Activated CD4-positive, alpha-beta T cell treated with anti-CD3 and anti-CD28 coated beads, Interleukin-2, amount 50 U/mL, for 4 hours (primary cell): ENCODE measurements at regions not wholly inside any gene's neighbourhood (a gene's known extent, or its start where the extent isn't known, plus 50 kb on each side); places are given as distances from the start of the nearest gene placed in this dataset.
"Not testable (repeated sequence)": the region's sequence is repeated elsewhere in the genome, so short reads cannot be mapped to it uniquely, and the experiment has no call there.

Experiments used
- DNase-seq, 2 experiments: peaks; one replicate each; pipeline ENCODE4 v3.0.0-alpha.2; 2020

DNA sequence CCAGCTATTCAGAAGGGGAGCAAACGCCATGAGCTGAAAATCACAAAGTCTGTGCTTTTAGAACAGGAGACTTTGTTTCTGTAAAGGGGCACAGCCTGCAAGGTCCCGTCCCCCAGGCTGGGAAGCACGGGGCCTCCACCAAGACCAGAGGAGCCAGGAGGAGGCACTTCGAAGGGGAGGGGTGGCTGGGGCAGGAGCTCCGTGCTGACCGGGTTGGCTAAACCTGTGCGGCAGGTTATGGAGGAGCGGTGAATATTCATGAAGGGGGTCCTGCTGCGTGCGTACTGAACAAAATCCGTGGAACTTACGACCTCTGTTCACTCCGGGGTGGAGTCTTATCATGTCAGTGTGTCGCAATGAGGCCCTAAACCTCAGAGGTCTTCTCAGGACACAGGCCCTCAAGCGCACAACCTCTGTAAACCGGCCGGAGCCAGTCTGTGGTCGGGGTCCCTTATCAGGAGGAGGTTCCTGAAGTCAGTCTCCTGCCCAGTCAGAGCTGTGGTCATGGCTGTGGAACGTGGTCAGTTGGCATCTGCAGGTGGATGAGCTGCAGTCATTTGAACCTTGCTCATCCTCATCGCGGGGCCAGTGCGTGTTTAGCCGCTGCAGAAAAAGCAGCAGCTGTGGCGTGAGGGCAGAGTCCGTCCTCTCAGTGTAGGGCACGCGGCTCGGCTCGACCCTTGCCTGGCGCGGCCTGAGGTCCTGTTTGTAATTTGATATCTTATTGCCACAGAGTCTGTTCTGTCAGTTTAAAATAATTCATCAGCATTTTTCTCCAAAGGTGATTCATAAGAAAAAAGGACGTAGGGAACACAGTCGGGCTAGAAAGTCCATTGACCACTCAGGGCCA is 5507.7 kb upstream of the TPTE start:
- not testable (repeated sequence) for DNase-seq

DNA sequence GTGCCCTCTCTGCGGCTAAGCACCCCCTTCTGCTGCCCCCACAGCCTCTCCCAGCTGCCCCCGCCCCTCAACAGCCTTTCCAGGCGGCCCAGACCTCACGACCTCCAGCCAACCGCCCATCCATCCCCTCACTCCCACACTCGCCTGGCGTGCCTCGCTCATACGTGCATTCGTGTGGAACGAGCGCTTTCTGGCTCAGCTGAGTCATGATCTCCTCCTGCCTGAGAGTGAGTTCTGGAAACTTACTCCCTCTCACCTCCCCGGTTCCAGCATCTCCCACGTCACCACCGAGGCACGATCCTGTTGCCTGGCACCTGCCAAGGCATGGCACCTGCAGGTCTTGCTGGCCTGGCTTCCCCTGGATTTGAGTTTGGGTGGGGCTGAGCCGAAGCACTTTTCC is 5506.2 kb upstream of the TPTE start:
- not testable (repeated sequence) for DNase-seq

DNA sequence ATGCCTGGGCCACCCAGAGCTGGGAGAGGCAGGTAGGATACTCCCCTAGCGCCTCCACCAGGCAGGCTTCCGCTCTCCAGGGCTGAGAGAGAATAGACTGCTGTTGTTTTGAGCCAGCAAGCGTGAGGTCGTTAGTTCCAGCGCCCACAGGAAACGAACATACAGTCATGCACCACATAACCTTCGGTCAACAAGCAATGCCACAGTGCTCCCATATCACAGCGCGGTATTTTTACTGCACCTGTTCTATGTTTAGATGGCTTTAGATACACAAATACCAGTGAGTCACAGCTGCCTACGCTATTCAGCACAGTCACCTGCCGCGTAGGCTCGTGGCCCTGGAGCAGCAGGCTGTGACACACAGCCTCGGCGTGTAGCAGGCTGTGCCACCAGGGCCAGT is 5502.3 kb upstream of the TPTE start:
- DNase-seq, result not testable (repeated sequence)

DNA sequence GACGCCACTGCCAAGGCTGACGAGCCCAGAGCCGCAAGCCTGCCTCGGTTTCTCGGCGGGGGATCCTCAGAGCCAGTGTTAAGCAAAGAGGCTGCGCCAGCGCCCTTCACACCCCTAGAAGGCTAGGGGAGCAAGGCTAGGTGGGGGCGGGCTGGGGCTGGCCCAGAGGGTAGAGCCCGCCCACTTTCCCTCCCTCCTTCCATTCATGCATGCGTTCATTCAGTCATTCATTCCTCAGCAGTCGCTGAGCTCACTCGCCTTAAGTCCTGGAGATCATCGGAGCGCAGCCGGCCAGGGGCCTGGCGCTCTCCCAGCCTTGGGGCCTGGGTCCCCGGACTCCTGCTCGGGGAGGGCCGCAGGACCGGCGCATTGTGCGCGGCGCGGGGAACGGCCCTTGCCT is 5499.6 kb upstream of the TPTE start:
- not testable (repeated sequence) for DNase-seq

DNA sequence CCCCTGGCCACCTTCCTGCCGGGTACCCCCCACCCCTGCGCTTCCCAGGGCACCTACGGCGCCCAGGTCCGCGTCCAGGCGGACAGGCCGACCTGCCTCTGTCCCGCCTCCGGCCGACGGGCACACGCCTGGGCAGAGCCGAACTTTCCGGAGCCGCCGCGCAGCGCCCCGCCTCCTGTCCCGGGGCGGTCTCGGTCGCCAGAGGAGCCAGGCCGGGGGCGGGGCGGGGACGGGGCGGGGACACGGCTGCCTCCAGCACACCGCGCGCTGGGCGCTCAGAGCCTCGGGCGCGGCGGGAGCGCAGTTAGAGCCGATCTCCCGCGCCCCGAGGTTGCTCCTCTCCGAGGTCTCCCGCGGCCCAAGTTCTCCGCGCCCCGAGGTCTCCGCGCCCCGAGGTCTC is 5499.1 kb upstream of the TPTE start:
- not testable (repeated sequence) for DNase-seq

DNA sequence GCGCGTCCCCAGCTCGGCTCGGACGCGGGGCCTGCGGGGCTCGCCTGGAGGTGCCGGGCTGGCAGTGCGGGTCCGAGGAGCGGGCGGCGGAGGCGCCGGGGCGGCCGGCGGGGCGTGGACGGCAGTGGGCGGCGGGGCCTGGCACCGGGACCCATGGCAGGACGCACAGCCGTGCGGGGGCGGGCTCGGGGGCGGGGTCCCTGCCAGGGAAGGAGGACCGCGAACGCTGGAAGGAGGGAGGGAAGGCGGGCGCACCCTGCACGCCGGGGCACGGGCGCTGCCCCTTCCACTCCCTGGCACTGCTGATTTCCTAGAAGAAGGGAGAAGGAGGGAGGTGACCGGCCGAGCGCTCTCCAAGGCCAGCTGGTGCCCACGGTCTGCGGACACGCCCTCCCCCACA is 5498.6 kb upstream of the TPTE start:
- not testable (repeated sequence) for DNase-seq

DNA sequence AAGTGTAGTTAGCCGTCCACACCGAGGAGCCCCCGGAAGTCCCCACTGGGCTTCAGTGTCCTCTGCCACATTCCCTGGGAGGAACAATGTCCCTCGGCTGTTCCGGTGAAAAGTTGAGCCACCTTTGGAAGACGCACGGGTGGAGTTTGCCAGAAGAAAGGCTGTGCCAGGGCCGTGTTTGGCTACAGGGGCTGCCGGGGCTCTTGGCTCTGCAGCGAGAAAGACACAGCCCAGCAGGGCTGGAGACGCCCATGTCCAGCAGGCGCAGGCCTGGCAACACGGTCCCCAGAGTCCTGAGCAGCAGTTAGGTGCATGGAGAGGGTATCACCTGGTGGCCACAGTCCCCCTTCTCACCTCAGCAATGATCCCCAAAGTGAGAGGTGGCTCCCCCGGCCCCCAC is 5486.2 kb upstream of the TPTE start:
- DNase-seq, result not testable (repeated sequence)

DNA sequence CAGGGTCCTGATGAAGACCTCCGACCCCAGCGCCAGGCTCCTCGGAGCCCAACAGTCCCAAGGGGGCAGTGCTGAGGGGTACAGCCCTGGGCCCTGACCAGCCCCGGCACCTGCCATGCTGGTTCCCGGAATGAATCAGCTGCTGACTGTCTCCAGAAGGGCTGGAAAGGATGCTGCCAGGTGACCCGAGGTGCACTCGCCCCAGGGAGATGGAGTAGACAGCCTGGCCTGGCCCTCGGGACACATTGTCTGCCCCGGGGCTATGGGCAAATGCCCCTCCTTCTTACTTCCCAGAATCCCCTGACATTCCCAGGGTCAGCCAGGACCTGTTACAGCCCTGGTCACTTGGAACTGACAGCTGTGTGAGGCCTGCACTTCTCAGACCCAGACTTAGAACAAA is 5485.8 kb upstream of the TPTE start:
- not testable (repeated sequence) for DNase-seq

DNA sequence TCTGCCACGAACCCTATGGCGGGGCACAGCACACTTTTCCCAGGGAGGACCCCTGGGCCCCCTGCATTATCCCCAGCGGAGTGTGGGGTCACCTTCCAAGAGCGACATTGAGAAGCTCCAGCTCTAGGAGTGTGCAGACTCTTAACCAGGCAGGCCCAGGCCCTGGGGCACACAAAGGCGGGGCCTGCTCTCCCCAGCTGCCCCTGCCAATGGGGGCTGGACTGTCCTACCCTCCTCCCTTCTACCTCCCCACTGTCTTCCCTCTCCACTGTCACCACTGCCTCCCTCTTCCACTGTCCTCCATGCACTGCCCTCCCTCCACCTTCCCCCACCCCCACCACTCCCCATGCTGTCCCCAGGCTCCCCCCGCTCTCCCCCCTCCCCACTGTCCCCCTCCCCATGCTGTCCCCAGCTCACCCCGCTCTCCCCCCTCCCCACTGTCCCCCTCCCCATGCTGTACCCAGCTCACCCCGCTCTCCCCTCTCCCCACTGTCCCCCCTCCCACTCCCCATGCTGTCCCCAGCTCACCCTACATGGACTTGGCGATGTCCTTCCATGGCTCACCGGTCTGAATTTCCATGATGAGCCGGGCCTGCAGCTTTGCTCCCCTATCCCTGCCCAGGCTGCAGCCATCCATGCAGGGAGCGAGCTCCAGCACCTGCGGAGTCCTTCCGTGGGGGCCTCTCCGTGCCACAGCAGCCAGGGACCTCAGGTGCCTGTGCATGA is 5483.6 kb upstream of the TPTE start:
- DNase-seq, result not testable (repeated sequence)

DNA sequence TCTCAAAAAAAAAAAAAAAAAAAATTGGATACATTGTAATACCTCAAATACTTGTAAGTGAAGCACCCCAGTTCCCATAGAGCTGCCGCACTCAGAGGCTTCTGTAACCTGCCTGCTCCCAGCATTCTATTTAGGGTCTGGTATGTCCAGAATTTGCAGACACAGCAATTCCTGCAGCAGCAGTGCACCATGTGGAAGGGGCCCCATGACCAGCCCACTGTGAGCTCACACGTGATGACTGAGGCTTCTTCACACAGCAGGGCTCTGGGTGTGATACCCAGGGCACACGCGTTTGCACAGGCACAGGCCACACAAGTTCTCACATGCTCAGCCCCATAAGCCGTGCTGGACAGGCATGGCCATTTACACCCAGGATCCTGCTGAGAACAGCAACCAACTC is 5481.5 kb upstream of the TPTE start:
- DNase-seq, result not testable (repeated sequence)

DNA sequence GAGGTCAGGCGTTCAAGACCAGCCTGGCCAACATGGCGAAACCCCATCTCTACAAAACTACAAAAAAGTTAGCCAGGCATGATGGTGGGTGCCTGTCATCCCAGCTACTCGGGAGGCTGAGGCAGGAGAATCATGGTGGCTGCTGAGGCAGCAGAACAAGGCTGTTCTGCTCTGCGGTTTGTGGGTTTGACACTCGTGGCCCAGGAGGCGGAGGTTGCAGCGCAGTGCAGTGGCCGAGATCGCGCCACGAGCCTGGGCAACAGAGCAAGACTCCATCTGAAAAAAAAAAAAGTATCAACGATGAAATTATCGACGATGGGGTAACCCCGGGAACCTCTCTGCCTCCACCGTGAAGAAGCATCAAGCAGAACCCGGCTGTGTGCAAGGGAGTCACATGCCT is 5478.8 kb upstream of the TPTE start:
- DNase-seq, result not testable (repeated sequence)

DNA sequence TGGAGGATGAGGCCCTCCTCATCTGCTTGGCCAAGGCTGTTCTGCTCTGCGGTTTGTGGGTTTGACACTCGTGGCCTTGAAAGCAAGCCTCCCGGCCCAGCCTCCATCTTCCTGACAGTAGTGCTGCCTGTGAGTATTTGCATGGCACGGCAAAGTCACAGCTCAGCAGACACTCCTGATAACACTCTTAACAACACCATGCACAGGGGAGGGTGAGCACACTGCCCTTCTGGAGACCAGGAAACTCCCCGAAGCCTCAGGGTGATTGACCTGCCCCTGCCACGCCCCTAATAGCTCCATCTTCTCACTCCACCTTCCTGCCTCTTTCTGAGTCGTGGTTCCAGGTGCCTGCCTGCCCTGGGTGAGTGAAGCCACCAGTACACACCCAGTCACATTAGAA is 5476.6 kb upstream of the TPTE start:
- not testable (repeated sequence) for DNase-seq

DNA sequence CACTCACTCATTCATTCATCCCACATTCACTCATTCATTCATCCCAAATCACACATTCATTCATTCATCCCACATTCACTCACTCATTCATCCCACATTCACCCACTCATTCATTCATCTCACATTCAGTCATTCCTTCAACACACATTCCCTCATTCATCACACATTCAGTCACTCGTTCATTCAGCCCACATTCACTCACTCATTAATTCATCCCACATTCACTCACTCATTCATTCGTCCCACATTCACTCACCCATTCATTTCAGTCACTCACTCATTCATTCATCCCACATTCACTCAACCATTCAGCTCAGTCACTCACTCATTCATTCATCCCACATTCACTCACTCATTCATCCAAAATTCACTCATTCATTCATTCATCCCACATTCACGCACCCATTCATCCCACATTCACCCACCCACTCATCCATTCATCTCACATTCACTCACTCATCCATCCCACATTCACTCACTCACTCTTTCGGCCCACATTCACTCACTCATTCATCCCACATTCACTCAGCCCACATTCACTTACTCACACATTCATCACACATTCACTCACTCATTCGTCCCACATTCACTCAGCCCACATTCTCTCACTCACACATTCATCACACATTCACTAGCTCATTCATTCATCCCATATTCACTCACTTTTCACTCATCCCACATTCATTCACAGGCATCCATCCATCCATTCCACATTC is 5469.9 kb upstream of the TPTE start:
- not testable (repeated sequence) for DNase-seq

DNA sequence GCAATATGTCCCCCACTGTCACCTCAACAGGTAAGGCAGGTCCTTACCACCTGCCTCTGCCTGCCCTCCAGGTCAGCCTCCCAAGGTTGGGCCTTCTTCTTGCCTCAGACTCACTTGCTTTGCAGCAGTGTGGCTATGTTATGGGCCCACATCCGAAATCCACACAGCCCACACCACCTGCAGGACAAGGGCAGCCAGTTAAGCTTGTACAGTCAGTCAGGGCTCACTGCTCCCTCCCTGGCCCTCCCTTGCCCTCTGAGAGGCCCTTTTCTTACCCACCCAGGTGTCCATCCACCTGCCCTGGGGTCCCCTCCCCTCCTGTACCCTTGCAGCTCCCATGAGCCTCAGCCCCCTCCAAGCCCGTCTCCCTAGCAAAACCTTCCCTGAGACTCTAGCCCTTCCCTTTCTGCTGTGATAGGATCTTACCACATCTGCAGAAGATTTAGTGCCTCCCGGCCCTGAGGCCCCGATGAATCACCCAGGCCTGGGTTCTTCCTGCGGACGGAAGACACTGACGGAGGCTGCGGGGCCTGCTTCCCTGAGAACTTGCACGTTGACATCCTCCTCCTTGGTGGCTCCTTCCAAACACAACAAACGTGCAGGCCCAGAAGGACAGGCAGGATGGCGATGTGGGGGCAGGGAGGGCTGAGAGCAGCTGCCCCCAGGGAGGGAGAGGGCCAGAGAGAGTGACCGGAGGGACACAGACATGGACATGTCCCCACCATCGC is 5466.2 kb upstream of the TPTE start:
- not testable (repeated sequence) for DNase-seq

DNA sequence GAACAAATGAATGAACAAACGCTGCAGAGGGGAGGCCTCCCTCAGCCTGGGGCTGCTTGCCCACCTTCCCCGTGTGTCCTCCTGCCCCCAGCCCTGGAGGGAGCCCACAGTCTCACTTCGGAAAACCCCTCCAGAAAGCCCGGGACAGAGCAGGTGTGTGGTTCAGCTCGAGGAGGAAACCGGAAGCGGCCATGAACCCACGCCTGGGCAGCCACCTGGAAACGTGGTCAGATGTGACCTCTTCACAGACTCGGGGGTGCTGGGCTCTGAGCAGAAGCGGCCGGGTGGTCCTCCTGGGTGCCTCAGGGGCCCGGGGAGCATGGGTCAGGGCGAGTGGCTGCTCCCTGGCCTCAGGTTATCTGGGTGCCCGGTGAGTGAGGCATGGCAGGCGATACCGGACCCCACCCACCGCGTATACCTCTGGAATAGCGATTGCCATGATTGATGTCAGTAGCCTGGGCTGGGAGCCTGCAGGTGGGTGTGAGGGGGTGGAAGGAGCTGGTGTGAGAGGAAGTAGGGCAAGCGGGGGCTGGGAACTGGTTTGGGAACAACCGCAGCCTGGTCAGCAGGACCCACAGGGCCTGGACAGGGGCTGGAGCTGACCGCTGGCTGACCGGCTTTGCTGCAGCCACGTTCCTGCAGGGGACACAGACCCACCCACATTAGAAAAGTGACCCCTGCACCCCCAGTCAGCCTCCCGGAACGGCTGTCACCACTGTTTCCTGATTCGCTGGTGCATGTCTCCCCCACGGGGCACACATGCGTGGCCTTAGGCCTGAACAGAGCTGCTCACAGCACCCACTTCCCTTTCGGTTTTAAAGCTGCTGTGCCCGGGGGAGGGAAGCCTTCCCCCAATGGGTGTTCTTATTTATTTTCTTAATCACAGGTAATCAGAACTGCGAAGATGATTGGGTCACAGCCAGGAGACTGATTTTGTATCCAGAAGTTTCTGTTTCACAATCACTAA is 5465.1 kb upstream of the TPTE start:
- not testable (repeated sequence) for DNase-seq

DNA sequence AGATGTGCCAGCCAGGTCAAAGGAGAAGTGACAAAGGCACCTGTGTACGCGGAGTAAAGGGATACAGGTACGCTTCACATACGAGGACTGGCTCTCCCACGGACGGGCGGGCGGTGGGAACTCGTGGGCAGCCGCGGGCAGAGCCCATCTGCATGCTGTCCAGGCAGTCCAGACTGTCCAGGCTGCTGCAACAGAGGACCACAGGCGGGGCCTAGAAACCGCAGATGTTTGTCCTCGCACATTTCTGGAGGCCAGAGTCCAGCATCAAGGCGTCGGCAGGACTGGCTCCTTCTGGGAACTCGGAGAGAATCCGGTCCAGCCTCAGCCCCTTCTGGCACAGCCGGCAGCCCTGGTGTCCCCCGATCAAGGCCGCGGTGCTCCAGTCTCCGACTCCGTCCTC is 5464.3 kb upstream of the TPTE start:
- DNase-seq, result not testable (repeated sequence)

DNA sequence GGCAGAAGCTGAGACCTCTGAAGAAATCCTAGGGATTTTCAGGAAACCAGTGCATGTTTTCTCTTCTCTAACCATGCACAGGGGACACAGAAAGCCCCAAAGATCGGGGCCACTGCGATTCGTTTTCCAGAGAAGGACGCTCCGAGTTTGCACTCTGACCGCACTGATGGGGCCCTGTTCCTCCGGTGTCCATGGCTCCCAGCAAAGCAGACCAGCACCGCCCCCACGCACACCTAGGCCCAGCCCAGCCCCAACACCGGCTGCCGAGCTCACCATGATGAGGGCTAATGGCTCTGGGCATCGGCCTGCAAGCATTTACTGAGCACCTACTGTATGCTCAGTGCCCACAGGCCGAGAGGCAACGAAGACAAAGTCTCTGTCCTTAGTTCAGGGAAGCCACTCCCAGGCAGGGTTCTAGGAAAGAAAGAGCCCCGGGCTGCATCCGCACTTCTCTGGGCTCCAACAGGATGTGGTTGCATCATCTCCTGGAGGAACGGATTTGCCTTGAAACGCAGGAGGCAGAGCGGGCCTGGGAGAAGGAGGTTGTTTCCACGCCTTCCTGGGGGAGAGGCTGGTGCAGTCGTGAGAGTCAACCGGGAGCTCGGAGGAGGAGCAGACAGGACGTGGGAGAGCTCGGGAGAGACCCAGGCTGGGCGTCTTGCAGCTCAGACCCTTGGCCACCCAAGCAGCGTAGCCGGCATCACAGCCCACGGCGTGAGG is 5460.9 kb upstream of the TPTE start:
- not testable (repeated sequence) for DNase-seq

DNA sequence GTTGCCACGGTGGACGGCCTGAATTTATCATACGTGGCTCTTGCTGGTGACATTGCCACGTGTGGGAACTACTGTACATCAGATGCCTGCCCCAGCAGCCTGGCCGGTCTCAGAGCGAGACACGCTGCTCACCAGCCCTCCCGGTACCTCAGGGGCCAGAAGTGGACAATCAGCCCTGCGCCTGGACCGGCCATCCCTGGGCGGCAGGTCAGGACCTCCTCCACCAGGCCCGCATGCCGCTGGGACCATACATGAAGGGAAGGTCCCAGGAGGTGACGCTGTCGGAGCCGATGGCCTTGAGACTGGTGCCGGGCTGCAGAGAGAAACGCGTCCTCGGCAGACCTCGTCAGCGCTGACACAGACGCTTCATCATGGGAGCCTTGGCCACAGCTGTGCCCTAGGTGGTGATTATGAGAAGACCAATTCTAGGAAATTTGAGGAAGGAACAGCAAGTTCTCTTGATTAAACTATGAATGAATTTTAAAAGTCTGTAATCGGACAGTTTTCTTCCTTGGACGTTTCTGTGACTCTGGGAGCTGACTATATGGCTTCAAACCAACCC is 5456.7 kb upstream of the TPTE start:
- not testable (repeated sequence) for DNase-seq

DNA sequence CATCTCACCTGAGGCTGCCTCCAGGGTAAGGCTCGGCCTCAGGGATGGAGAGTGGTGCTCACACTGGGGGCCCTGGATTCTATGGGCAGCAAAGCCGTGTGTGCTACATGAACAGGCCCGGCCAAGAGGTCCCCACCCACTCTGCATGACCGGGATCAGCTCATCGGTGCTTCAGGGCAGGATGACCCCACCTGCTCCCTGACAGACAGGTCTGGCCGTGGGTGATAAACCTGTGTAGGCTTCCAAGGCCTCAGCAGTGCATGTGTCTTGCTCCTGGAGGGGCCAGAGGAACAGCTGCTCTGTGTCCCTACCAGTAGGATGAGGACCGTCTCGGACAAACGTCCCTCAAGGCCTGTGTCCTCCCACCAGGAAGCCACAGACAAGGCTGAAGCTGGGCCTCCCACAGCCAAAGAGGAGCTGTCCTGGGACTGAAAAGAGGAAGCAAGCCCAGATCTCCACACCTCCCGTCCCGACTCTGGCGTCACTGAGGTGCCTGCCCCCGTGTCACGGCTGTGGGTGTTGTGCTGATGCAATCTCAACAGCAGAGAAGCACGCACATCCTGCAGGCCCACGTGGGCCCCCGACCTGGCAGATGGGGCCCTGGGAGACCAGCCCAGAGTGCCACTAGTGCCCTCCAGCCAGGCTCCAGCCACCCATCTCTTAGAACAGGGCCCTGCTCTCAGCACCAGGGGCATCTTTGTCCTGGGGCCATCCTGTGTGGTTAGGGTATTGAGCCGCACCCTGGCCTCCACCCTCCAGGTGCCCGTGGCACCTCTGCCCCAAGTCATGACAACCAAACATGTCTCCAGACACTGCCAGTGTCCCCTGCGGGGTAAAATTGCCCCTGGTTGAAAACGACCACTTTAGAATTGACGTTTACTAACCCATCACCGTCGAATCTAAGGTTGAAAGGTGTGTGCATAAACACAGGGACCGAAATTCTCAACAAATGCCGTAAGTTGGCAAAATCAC is 5455.9 kb upstream of the TPTE start:
- DNase-seq, result peak; percentile 54 to 59
